Breast epithelium (tissue), 3 donors: ENCODE measurements at regions not wholly inside any gene's neighbourhood (a gene's known extent, or its start where the extent isn't known, plus 50 kb on each side); places are given as distances from the start of the nearest gene placed in this dataset.

Source experiments
- POLR2A ChIP-seq: fragments of 450-650 bp; IDR thresholded peaks from one replicate; pipeline ENCODE4 v1.6.1; 2016; ENCODE audit warnings: antibody characterized with exemption, mild to moderate bottlenecking, moderate library complexity
- POLR2AphosphoS5 ChIP-seq, 3 donors: sonication (generic); formaldehyde crosslinking; IDR thresholded peaks; one replicate each; pipeline ENCODE4 v1.6.1; 2017; ENCODE audit warnings: antibody characterized with exemption in 3 of 3
- TF ChIP-seq, protein P1 (sequence below), 3 donors: fragments of 450-650 bp; IDR thresholded peaks; one replicate each; pipeline ENCODE4 v1.5.1; 2016 to 2017; ENCODE audit warnings: antibody characterized with exemption in 3 of 3, mild to moderate bottlenecking in 3 of 3, moderate library complexity in 3 of 3

DNA sequence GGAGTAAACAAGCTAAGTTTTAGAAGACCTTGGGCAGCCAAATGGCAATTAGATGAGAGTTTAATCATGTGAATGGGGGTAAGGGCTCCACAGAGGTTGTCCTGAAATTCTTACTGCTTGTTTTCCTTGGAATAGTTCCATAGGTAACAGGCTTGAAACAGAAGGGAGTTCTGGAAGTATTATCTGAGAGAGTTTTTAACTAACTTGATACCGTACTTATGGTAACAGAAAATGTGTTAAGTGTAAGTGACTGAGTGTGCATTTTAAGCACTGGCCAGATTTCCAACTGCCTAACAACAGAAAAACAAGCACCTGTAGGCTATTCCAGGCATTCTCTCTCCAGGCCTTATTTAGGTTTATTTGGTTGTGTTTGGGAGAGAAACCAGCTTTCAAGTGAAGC lies 414.6 kb upstream of the PDE3A start:
- TF ChIP-seq, protein P1, sequence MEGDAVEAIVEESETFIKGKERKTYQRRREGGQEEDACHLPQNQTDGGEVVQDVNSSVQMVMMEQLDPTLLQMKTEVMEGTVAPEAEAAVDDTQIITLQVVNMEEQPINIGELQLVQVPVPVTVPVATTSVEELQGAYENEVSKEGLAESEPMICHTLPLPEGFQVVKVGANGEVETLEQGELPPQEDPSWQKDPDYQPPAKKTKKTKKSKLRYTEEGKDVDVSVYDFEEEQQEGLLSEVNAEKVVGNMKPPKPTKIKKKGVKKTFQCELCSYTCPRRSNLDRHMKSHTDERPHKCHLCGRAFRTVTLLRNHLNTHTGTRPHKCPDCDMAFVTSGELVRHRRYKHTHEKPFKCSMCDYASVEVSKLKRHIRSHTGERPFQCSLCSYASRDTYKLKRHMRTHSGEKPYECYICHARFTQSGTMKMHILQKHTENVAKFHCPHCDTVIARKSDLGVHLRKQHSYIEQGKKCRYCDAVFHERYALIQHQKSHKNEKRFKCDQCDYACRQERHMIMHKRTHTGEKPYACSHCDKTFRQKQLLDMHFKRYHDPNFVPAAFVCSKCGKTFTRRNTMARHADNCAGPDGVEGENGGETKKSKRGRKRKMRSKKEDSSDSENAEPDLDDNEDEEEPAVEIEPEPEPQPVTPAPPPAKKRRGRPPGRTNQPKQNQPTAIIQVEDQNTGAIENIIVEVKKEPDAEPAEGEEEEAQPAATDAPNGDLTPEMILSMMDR (IDR thresholded peaks at IDR 0.05): no peak
- TF ChIP-seq POLR2A (no peak), POLR2AphosphoS5 (IDR thresholded peaks at IDR 0.05) (no peak)
